Transverse colon (tissue), 3 donors: ENCODE measurements at regions not wholly inside any gene's neighbourhood (a gene's known extent, or its start where the extent isn't known, plus 50 kb on each side); places are given as distances from the start of the nearest gene placed in this dataset.

Source experiments
- POLR2A ChIP-seq: fragments of 450-650 bp; IDR thresholded peaks from one replicate; pipeline ENCODE4 v1.6.1; 2016; ENCODE audit warnings: antibody characterized with exemption, mild to moderate bottlenecking, moderate library complexity
- TF ChIP-seq, protein P1 (sequence below), 5 experiments: fragments of 200-600 bp in 3 of 5; fragments of 450-650 bp in 2 of 5; sonication (generic) in 3 of 5; IDR thresholded peaks; 1 replicate in 2 of 5; 2 replicates in 3 of 5; pipeline ENCODE4 v1.5.1; 2016 to 2017; ENCODE audit warnings: antibody characterized with exemption in 5 of 5, inconsistent platforms in 3 of 5, mild to moderate bottlenecking in 2 of 5, moderate library complexity in 1 of 5

DNA sequence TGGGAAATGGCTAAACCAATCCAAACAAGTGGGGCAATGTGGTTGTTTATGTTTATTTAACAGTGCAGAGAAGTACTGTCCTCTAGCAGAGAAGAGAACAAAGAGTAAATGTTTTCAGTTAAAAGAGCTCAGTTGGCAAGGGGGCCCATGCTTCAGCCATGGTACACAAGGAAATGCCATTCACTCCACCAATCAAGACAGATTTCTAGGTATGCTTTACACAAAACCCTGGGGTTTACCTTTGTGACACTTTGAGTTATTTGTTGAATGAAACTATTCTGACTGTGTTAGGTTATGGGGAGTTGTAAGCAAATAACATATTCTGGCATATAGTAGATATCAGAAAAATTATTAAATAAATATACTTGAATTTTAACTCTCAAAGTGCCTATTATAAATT lies 228.5 kb upstream of the MME start:
- TF ChIP-seq, protein P1, sequence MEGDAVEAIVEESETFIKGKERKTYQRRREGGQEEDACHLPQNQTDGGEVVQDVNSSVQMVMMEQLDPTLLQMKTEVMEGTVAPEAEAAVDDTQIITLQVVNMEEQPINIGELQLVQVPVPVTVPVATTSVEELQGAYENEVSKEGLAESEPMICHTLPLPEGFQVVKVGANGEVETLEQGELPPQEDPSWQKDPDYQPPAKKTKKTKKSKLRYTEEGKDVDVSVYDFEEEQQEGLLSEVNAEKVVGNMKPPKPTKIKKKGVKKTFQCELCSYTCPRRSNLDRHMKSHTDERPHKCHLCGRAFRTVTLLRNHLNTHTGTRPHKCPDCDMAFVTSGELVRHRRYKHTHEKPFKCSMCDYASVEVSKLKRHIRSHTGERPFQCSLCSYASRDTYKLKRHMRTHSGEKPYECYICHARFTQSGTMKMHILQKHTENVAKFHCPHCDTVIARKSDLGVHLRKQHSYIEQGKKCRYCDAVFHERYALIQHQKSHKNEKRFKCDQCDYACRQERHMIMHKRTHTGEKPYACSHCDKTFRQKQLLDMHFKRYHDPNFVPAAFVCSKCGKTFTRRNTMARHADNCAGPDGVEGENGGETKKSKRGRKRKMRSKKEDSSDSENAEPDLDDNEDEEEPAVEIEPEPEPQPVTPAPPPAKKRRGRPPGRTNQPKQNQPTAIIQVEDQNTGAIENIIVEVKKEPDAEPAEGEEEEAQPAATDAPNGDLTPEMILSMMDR (IDR thresholded peaks at IDR 0.05) = no peak
- TF ChIP-seq POLR2A = no peak
